ENCODE measurements at regions not wholly inside any gene's neighbourhood (a gene's known extent, or its start where the extent isn't known, plus 50 kb on each side); places are given as distances from the start of the nearest gene placed in this dataset.

DNA sequence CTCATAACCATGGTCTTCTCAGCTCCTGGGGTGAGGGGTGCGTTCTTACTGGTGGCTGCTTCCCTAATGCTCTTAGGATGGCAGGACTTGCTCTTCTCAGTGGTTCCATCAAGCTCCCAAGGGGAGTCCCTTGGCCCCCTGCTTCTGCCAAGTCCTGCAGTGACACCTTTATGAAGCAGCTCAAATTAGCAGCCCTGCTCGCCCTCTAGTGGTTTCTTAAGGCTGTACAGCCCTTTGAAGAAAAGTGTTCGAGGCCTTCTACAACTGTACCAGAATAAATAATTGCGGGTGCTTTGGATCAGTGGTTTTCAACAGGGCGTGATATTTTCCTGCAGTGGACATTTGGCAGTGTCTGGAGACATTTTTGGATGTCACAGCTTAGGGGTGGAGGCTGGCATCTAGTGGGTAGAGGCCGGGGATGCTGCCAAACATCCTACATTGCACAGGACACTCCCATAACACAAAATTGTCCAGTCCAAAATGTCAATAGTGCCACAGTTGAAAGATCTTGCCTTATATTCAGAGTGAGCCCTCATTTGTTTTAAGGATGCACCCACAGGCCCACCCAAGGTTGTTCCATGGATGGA, 204.7 kb upstream of the S100G start:
- Mint-ChIP-seq H3K9me3 (no peaks in the 10 kb centered on the region), H3K27me3 (ENCODE audit: low read depth in 2 of 2) (peaks cover 3 to 17% of the 10 kb centered on the region in 2 donors), H3K4me3 (no peak overlapping the region), H3K4me1 (no peaks in the 10 kb centered on the region), H3K36me3 (no peaks in the 10 kb centered on the region), H3K27ac (no peak overlapping the region)
- ATAC-seq (peak; percentile 50 to 84 (median 64)), DNase-seq (peak; percentile 15 to 62)
- H3K27ac ChIP-seq (ENCODE audit: low read length), result no peak overlapping the region
- H3K36me3 ChIP-seq (ENCODE audit: control insufficient read depth, insufficient read depth, low read length), result no peaks in the 10 kb centered on the region
- intact Hi-C loops (cut with micrococcal nuclease), result loop anchor here (10.0 kb wide), 2 partner anchors 320 to 680 kb away; partner anchors contain the start of gene GRPR
- no peaks in the 10 kb centered on the region for H3K9me3 ChIP-seq (ENCODE audit: control insufficient read depth, insufficient read depth, low read length)
- no peaks in the 10 kb centered on the region for H3K4me1 ChIP-seq (ENCODE audit: control insufficient read depth, insufficient read depth, low read length)
- H3K4me3 ChIP-seq (ENCODE audit: low read length), result no peak overlapping the region
- WGBS (ENCODE audit: insufficient coverage), result 34% methylated on average over 5 of the region's 6 CpGs
- peak; percentile 52 for TF ChIP-seq CTCF (IDR thresholded peaks at IDR 0.05)
- no peaks in the 10 kb centered on the region for H3K27me3 ChIP-seq (ENCODE audit: control insufficient read depth, insufficient read depth, low read length)

DNA sequence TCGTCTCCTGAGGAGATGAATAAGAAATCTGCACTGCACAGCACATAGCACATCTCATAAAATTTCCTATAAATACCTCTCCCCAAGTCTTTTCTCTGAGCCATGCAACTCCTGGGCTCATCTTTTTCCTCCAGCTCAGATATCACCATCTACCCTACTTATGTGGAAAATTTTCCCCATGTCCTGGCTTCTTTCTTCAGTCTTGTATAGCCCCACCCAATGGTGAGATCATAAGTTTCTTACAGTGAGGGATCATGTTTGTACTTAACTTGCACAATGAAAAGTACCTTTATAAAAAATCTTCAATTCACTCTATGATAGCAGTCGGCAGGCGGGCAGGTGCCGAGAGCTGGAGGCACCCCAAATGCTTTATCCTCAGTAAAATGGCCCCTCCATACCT, 198.6 kb upstream of the S100G start:
- Mint-ChIP-seq H3K27me3 (ENCODE audit: low read depth in 2 of 2) (peaks cover 0 to 30% of the 10 kb centered on the region in 2 donors), H3K4me1 (no peaks in the 10 kb centered on the region), H3K4me3 (no peak overlapping the region), H3K36me3 (no peaks in the 10 kb centered on the region), H3K9me3 (no peaks in the 10 kb centered on the region), H3K27ac (no peak overlapping the region)
- no peaks in the 10 kb centered on the region for H3K4me1 ChIP-seq (ENCODE audit: control insufficient read depth, insufficient read depth, low read length)
- H3K4me3 ChIP-seq (ENCODE audit: low read length), result no peak overlapping the region
- DNase-seq (no peak), ATAC-seq (no peak)
- intact Hi-C loops (cut with micrococcal nuclease), result no loop called here
- H3K27me3 ChIP-seq (ENCODE audit: control insufficient read depth, insufficient read depth, low read length), result no peaks in the 10 kb centered on the region
- no peak for TF ChIP-seq CTCF (IDR thresholded peaks at IDR 0.05)
- 98% methylated on average over 4 of the region's 4 CpGs for WGBS (ENCODE audit: insufficient coverage)
- no peaks in the 10 kb centered on the region for H3K9me3 ChIP-seq (ENCODE audit: control insufficient read depth, insufficient read depth, low read length)
- H3K27ac ChIP-seq (ENCODE audit: low read length), result no peak overlapping the region
- no peaks in the 10 kb centered on the region for H3K36me3 ChIP-seq (ENCODE audit: control insufficient read depth, insufficient read depth, low read length)

DNA sequence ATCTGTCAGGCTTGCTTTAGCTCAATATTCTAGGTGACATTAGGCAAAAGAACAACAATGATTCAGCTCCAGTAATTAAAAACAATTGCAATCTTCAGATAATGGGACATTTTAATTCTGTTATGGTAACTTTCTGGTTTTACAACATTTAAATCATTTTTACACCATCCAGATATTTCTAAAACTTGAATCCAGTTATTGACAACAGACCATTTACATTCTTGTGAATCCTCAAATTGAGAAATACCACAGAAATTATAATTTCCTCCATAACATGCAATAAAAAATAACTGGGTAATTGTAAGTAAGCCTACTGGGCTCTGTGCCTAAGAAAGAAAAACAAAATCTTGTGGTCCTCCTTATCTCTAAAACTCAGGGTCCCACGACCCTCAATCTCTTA, 195.0 kb upstream of the S100G start:
- no peaks in the 10 kb centered on the region for H3K9me3 Mint-ChIP-seq
- no CpG with 5 or more reads among the region's 1 CpG for WGBS (ENCODE audit: insufficient coverage)
- H3K4me1 Mint-ChIP-seq, result no peaks in the 10 kb centered on the region
- H3K27ac Mint-ChIP-seq, result no peak overlapping the region
- ATAC-seq (no peak), DNase-seq (no peak)
- Histone ChIP-seq H3K36me3 (ENCODE audit: control insufficient read depth, insufficient read depth, low read length) (no peaks in the 10 kb centered on the region), H3K9me3 (ENCODE audit: control insufficient read depth, insufficient read depth, low read length) (no peaks in the 10 kb centered on the region), H3K4me1 (ENCODE audit: control insufficient read depth, insufficient read depth, low read length) (no peaks in the 10 kb centered on the region), H3K27ac (ENCODE audit: low read length) (no peak overlapping the region), H3K4me3 (ENCODE audit: low read length) (no peak overlapping the region), H3K27me3 (ENCODE audit: control insufficient read depth, insufficient read depth, low read length) (no peaks in the 10 kb centered on the region)
- peaks cover 4 to 32% of the 10 kb centered on the region in 2 donors for H3K27me3 Mint-ChIP-seq (ENCODE audit: low read depth in 2 of 2)
- no peaks in the 10 kb centered on the region for H3K36me3 Mint-ChIP-seq
- no peak overlapping the region for H3K4me3 Mint-ChIP-seq
- intact Hi-C loops (cut with micrococcal nuclease), result no loop called here
- TF ChIP-seq CTCF (IDR thresholded peaks at IDR 0.05), result no peak

DNA sequence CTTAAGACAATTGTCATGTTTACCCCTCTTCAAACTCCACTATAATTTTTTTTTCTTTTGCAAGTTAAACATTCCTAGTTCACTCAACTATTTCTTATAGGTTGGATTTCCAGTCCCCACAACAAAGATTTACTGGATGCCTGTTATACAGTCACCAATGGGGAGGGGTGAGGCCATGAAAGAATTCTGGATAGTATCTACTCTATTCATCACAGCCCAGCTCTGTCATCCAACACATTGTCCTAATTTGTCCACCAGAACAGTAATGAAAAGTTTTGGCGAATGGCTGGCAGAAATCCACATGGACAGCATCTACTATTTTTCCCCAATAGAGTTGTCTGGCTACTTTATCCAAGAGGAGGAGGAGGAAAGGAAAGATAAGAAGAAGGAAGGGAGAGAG, 192.7 kb upstream of the S100G start:
- ATAC-seq (no peak), DNase-seq (no peak)
- Mint-ChIP-seq H3K9me3 (no peaks in the 10 kb centered on the region), H3K4me1 (no peaks in the 10 kb centered on the region), H3K27me3 (ENCODE audit: low read depth in 2 of 2) (peaks cover 4 to 28% of the 10 kb centered on the region in 2 donors), H3K27ac (no peak overlapping the region), H3K36me3 (no peaks in the 10 kb centered on the region), H3K4me3 (no peak overlapping the region)
- Histone ChIP-seq H3K27me3 (ENCODE audit: control insufficient read depth, insufficient read depth, low read length) (no peaks in the 10 kb centered on the region), H3K27ac (ENCODE audit: low read length) (no peak overlapping the region), H3K4me3 (ENCODE audit: low read length) (no peak overlapping the region), H3K4me1 (ENCODE audit: control insufficient read depth, insufficient read depth, low read length) (no peaks in the 10 kb centered on the region), H3K36me3 (ENCODE audit: control insufficient read depth, insufficient read depth, low read length) (no peaks in the 10 kb centered on the region), H3K9me3 (ENCODE audit: control insufficient read depth, insufficient read depth, low read length) (no peaks in the 10 kb centered on the region)
- intact Hi-C loops (cut with micrococcal nuclease), result no loop called here
- 100% methylated on average over 1 of the region's 1 CpG for WGBS (ENCODE audit: insufficient coverage)
- no peak for TF ChIP-seq CTCF (IDR thresholded peaks at IDR 0.05)
